ENCODE measurements at regions not wholly inside any gene's neighbourhood (a gene's known extent, or its start where the extent isn't known, plus 50 kb on each side); places are given as distances from the start of the nearest gene placed in this dataset.
"Not testable (repeated sequence)": the region's sequence is repeated elsewhere in the genome, so short reads cannot be mapped to it uniquely, and the experiment has no call there.

DNA sequence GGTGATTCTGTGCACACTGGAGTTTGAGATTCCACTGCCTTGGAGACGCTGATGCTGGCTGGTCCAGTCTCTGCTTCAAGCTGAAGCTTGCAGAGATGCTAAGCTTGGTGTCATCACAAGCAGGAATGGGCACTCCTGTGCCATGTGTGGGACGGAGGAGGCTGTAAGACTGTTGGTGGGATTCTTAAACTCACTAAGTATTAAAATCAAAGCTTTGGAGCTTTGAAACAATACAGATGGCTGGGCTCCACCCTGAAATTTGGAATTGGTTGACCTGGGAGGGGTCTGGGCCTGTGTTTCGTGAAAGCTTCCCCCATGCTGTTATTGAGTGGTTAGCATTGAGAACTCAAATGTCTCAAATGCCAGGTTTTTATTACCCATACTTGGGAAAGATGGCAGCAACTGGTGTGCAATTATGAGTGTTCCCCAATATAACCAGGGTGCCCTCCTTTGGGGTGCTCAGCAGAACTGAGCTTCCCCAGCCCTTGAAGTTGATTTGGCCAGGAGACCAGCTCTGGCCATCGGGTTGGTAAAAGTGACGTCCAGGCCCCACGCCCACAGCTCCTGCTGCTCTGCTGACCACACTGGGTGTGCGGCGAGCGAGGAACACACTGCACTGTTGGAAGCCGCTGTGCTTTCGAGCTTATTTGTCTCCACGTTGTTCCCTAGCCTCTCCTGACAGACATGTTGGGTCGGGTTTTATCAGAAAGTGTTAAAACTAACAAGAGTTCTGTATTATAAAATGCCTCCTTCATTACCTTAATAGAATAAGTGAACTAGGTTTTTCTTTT lies 377.7 kb downstream of the GLRX3 start:
- intact Hi-C loops (cut with micrococcal nuclease): no loop called here
- ChIA-PET POLR2A (no interaction called here), CTCF (interaction anchor here (0.7 kb wide), 1 partner anchor 1277 kb away, joined by 3 read pairs; no protein-coding TSS in a partner anchor)
- TF ChIP-seq, protein P1, sequence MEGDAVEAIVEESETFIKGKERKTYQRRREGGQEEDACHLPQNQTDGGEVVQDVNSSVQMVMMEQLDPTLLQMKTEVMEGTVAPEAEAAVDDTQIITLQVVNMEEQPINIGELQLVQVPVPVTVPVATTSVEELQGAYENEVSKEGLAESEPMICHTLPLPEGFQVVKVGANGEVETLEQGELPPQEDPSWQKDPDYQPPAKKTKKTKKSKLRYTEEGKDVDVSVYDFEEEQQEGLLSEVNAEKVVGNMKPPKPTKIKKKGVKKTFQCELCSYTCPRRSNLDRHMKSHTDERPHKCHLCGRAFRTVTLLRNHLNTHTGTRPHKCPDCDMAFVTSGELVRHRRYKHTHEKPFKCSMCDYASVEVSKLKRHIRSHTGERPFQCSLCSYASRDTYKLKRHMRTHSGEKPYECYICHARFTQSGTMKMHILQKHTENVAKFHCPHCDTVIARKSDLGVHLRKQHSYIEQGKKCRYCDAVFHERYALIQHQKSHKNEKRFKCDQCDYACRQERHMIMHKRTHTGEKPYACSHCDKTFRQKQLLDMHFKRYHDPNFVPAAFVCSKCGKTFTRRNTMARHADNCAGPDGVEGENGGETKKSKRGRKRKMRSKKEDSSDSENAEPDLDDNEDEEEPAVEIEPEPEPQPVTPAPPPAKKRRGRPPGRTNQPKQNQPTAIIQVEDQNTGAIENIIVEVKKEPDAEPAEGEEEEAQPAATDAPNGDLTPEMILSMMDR (IDR thresholded peaks at IDR 0.05; ENCODE audit: unreplicated experiment): no peak
- H3K4me1 Mint-ChIP-seq (ENCODE audit: insufficient read depth, unreplicated experiment): no peaks in the 10 kb centered on the region
- no peak for DNase-seq (ENCODE audit: unreplicated experiment)
- peaks cover 6% of the 10 kb centered on the region for H3K9me3 Mint-ChIP-seq (ENCODE audit: unreplicated experiment)
- H3K27me3 Mint-ChIP-seq (ENCODE audit: insufficient read depth, unreplicated experiment): no peaks in the 10 kb centered on the region
- no TSS peak for BruUV-seq (replicated peaks)
- no peak overlapping the region for H3K4me3 Mint-ChIP-seq (ENCODE audit: unreplicated experiment)
- H3K36me3 Mint-ChIP-seq (ENCODE audit: insufficient read depth, unreplicated experiment): no peaks in the 10 kb centered on the region
- H3K27ac Mint-ChIP-seq (ENCODE audit: low read depth, unreplicated experiment): no peak overlapping the region

DNA sequence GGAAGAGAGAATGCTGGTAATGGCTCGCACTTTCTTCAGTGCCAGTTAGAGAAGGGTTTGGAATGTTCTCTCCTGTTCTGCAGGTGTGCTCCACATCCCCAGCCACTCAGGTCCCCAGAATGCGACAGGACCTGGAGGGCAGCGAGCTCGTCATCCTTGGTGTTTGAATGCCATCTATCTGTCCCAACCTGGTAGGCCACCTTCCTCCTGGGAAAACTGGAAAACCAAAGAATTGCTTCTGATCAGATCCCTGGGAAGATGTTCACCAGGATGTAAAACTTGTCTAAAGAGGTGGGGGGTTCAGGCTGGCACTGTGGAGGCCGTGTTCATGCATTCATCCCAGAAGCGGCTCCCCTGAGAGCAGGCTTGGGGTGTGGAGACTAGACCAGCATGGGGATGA lies 379.5 kb downstream of the GLRX3 start:
- Mint-ChIP-seq H3K27me3 (ENCODE audit: insufficient read depth, unreplicated experiment) (no peaks in the 10 kb centered on the region), H3K4me1 (ENCODE audit: insufficient read depth, unreplicated experiment) (no peaks in the 10 kb centered on the region), H3K27ac (ENCODE audit: low read depth, unreplicated experiment) (no peak overlapping the region), H3K4me3 (ENCODE audit: unreplicated experiment) (no peak overlapping the region), H3K36me3 (ENCODE audit: insufficient read depth, unreplicated experiment) (no peaks in the 10 kb centered on the region), H3K9me3 (ENCODE audit: unreplicated experiment) (peaks cover 13% of the 10 kb centered on the region)
- DNase-seq (ENCODE audit: unreplicated experiment): no peak
- intact Hi-C loops (cut with micrococcal nuclease): no loop called here
- no TSS peak for BruUV-seq (replicated peaks)
- CTCF ChIA-PET: no interaction called here
- TF ChIP-seq, protein P1 (IDR thresholded peaks at IDR 0.05; ENCODE audit: unreplicated experiment): no peak
- POLR2A ChIA-PET: no interaction called here

DNA sequence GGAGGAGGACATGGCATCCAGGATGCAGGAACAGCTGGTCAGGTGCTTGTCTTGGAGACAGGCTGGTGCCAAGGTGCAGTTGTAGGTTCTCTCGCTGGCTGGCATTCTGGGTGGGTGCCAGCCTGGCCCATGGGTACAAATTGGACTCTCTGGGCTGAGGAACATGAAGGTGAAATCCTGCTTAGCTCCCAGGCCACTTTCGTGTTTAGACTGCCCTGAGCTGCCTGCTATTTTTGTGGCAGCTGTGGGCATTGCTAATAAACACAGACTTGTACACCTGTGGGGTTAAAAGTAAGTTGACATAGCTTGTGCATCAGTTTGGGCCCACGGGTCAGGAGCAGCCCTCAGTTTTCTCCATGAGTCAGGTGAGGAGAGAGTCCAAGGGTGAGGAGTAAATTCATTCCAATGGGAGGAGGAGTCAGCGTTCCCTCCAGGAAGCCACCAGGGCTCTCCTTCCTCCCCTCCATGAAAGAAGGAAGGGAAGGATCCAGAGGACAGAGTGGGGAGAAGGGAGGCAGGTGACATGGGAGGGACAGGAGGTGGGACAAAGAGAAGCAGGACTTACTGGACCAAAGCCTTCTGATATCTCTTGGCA lies 380.0 kb downstream of the GLRX3 start:
- ChIA-PET POLR2A (no interaction called here), CTCF (no interaction called here)
- no peak overlapping the region for H3K4me3 Mint-ChIP-seq (ENCODE audit: unreplicated experiment)
- BruUV-seq (replicated peaks): no TSS peak
- H3K36me3 Mint-ChIP-seq (ENCODE audit: insufficient read depth, unreplicated experiment): no peaks in the 10 kb centered on the region
- no peaks in the 10 kb centered on the region for H3K4me1 Mint-ChIP-seq (ENCODE audit: insufficient read depth, unreplicated experiment)
- peaks cover 14% of the 10 kb centered on the region for H3K9me3 Mint-ChIP-seq (ENCODE audit: unreplicated experiment)
- TF ChIP-seq, protein P1 (IDR thresholded peaks at IDR 0.05; ENCODE audit: unreplicated experiment): no peak
- no peak for DNase-seq (ENCODE audit: unreplicated experiment)
- no peak overlapping the region for H3K27ac Mint-ChIP-seq (ENCODE audit: low read depth, unreplicated experiment)
- intact Hi-C loops (cut with micrococcal nuclease): no loop called here
- no peaks in the 10 kb centered on the region for H3K27me3 Mint-ChIP-seq (ENCODE audit: insufficient read depth, unreplicated experiment)

DNA sequence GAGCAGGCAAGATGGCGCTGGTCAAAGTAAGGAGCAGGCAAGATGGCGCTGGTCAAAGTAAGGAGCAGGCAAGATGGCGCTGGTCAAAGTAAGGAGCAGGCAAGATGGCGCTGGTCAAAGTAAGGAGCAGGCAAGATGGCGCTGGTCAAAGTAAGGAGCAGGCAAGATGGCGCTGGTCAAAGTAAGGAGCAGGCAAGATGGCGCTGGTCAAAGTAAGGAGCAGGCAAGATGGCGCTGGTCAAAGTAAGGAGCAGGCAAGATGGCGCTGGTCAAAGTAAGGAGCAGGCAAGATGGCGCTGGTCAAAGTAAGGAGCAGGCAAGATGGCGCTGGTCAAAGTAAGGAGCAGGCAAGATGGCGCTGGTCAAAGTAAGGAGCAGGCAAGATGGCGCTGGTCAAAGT lies 382.7 kb downstream of the GLRX3 start:
- H3K36me3 Mint-ChIP-seq (ENCODE audit: insufficient read depth, unreplicated experiment); intact Hi-C loops (cut with micrococcal nuclease); H3K27ac Mint-ChIP-seq (ENCODE audit: low read depth, unreplicated experiment); H3K4me1 Mint-ChIP-seq (ENCODE audit: insufficient read depth, unreplicated experiment); BruUV-seq (replicated peaks); H3K27me3 Mint-ChIP-seq (ENCODE audit: insufficient read depth, unreplicated experiment); POLR2A ChIA-PET; DNase-seq (ENCODE audit: unreplicated experiment); CTCF ChIA-PET; H3K4me3 Mint-ChIP-seq (ENCODE audit: unreplicated experiment): not testable (repeated sequence)
- H3K9me3 Mint-ChIP-seq (ENCODE audit: unreplicated experiment): peaks cover 24% of the 10 kb centered on the region

All from MCF 10A (cell line).